ENCODE measurements at regions not wholly inside any gene's neighbourhood (a gene's known extent, or its start where the extent isn't known, plus 50 kb on each side); places are given as distances from the start of the nearest gene placed in this dataset.

GRCh38 chr3:95627293-95627692 is 1187.1 kb upstream of the EPHA6 start:
- CTCF ChIA-PET, result interaction anchor here (1.0 kb wide), 1 partner anchor 9 kb away, joined by 5 read pairs; no protein-coding TSS in a partner anchor
- no peak for DNase-seq (ENCODE audit: extremely low spot score)
- POLR2A ChIA-PET, result no interaction called here
- TF ChIP-seq, protein P1, sequence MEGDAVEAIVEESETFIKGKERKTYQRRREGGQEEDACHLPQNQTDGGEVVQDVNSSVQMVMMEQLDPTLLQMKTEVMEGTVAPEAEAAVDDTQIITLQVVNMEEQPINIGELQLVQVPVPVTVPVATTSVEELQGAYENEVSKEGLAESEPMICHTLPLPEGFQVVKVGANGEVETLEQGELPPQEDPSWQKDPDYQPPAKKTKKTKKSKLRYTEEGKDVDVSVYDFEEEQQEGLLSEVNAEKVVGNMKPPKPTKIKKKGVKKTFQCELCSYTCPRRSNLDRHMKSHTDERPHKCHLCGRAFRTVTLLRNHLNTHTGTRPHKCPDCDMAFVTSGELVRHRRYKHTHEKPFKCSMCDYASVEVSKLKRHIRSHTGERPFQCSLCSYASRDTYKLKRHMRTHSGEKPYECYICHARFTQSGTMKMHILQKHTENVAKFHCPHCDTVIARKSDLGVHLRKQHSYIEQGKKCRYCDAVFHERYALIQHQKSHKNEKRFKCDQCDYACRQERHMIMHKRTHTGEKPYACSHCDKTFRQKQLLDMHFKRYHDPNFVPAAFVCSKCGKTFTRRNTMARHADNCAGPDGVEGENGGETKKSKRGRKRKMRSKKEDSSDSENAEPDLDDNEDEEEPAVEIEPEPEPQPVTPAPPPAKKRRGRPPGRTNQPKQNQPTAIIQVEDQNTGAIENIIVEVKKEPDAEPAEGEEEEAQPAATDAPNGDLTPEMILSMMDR (IDR thresholded peaks at IDR 0.05; ENCODE audit: control extremely low read depth, extremely low read depth, low read depth, missing control alignments), result no peak

GRCh38 chr3:95627697-95628096 is 1186.7 kb upstream of the EPHA6 start:
- POLR2A ChIA-PET, result no interaction called here
- TF ChIP-seq, protein P1 (IDR thresholded peaks at IDR 0.05; ENCODE audit: control extremely low read depth, extremely low read depth, low read depth, missing control alignments), result no peak
- CTCF ChIA-PET, result interaction anchor here (1.0 kb wide), 1 partner anchor 9 kb away, joined by 5 read pairs; no protein-coding TSS in a partner anchor
- no peak for DNase-seq (ENCODE audit: extremely low spot score)

DNA sequence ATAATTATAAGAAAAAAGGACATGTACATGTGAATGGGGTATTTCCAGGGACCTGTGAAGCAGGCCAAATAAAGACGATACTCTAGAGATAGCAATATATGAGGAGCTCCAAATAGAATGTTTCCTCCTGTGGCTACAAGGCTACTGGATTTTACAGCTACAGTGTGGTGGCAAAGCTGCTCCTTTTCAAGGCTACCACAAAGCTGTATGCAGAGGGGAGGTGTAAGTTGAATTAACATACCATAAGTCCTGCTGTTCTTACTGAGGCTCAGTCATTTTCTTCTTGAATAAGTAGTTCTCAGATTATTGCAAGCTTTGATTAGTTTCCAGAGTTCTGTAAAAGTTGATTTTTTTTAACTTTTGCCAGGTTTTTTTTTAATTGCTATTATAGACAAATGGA is 1184.6 kb upstream of the EPHA6 start:
- DNase-seq (ENCODE audit: extremely low spot score), result no peak
- ChIA-PET CTCF (no interaction called here), POLR2A (no interaction called here)
- TF ChIP-seq, protein P1 (IDR thresholded peaks at IDR 0.05; ENCODE audit: control extremely low read depth, extremely low read depth, low read depth, missing control alignments), result no peak

GRCh38 chr3:95645291-95645690 is 1169.1 kb upstream of the EPHA6 start:
- TF ChIP-seq, protein P1 (IDR thresholded peaks at IDR 0.05; ENCODE audit: control extremely low read depth, extremely low read depth, low read depth, missing control alignments), result no peak
- ChIA-PET CTCF (interaction anchor here (1.1 to 1.3 kb wide), 2 partner anchors 8 to 9 kb away, joined by 3 read pairs; no protein-coding TSS in a partner anchor), POLR2A (no interaction called here)
- DNase-seq (ENCODE audit: extremely low spot score), result no peak

- TF ChIP-seq, protein P1 (IDR thresholded peaks at IDR 0.05; ENCODE audit: control extremely low read depth, extremely low read depth, low read depth, missing control alignments), result no peak
- ChIA-PET POLR2A (no interaction called here), CTCF (interaction anchor here (1.0 to 2.4 kb wide), 3 partner anchors 10 to 21 kb away, joined by 3 to 6 read pairs (median 3); no protein-coding TSS in a partner anchor)
- no peak for DNase-seq (ENCODE audit: extremely low spot score)
Observed at GRCh38 chr3:95654570-95655362, 1159.6 kb upstream of the EPHA6 start.

- DNase-seq (ENCODE audit: extremely low spot score), result no peak
- CTCF ChIA-PET, result interaction anchor here (2.4 kb wide), 1 partner anchor 10 kb away, joined by 6 read pairs; no protein-coding TSS in a partner anchor
- POLR2A ChIA-PET, result no interaction called here
- TF ChIP-seq, protein P1 (IDR thresholded peaks at IDR 0.05; ENCODE audit: control extremely low read depth, extremely low read depth, low read depth, missing control alignments), result no peak
Observed at GRCh38 chr3:95655363-95655986, 1158.9 kb upstream of the EPHA6 start.

Measured in GM10248 (cell line).